ENCODE measurements at regions not wholly inside any gene's neighbourhood (a gene's known extent, or its start where the extent isn't known, plus 50 kb on each side); places are given as distances from the start of the nearest gene placed in this dataset.
"Not testable (repeated sequence)": the region's sequence is repeated elsewhere in the genome, so short reads cannot be mapped to it uniquely, and the experiment has no call there.

DNA sequence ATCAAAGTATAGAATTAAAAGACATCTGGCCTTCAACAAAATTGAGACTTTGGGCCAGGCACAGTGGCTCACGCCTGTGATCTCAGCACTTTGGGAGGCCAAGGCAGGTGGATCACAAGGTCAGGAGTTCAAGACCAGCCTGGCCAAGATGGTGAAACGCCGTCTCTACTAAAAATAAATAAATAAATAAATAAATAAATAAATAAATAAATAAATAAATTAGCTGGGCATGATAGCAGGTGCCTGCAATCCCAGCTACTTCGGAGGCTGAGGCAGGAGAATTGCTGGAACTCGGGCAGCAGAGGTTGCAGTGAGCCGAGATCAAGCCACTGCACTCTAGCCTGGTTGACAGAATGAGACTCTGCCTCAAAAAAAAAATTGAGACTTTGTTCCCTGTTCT is 225.7 kb downstream of the CENPC start:
- TF ChIP-seq ZNF384 (IDR thresholded peaks at IDR 0.05); BHLHE40 (IDR thresholded peaks at IDR 0.05; ENCODE audit: borderline replicate concordance); SUZ12 (IDR thresholded peaks at IDR 0.05); L3MBTL2 (conservative IDR thresholded peaks at IDR 0.05); ARNT (IDR thresholded peaks at IDR 0.05); SP1 (IDR thresholded peaks at IDR 0.05); ELF4 (IDR thresholded peaks at IDR 0.05); HDGF (IDR thresholded peaks at IDR 0.05; ENCODE audit: borderline replicate concordance); TARDBP (IDR thresholded peaks at IDR 0.05); FOXK2 (IDR thresholded peaks at IDR 0.05); NFRKB (IDR thresholded peaks at IDR 0.05): not testable (repeated sequence)
- TF ChIP-seq, protein P1, sequence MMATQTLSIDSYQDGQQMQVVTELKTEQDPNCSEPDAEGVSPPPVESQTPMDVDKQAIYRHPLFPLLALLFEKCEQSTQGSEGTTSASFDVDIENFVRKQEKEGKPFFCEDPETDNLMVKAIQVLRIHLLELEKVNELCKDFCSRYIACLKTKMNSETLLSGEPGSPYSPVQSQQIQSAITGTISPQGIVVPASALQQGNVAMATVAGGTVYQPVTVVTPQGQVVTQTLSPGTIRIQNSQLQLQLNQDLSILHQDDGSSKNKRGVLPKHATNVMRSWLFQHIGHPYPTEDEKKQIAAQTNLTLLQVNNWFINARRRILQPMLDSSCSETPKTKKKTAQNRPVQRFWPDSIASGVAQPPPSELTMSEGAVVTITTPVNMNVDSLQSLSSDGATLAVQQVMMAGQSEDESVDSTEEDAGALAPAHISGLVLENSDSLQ (IDR thresholded peaks at IDR 0.05): not testable (repeated sequence)
